Activated CD8-positive, alpha-beta T cell treated with anti-CD3 and anti-CD28 coated beads for 36 hours (primary cell): ENCODE measurements at regions not wholly inside any gene's neighbourhood (a gene's known extent, or its start where the extent isn't known, plus 50 kb on each side); places are given as distances from the start of the nearest gene placed in this dataset.

Experiments
- ATAC-seq: fragments of 200-7000 bp; cut with Tn5 transposase; one replicate; pipeline ENCODE4 v1.10.0; 2021; ENCODE audit warnings: mild to moderate bottlenecking, moderate library complexity
- CTCF ChIA-PET: fragments of 350-600 bp; sonication (Branson Sonifier 250); formaldehyde crosslinking; loops from one replicate; lab custom pipeline; 2021; ENCODE audit warnings: antibody characterized with exemption; lab: Charles Lee
- POLR2A ChIA-PET: fragments of 350-600 bp; sonication (Branson Sonifier 250); formaldehyde crosslinking; loops from one replicate; lab custom pipeline; 2021; ENCODE audit warnings: antibody characterized with exemption; lab: Charles Lee
- DNase-seq: peaks from one replicate; pipeline ENCODE4 v3.0.0-alpha.2; 2020
- H3K27ac Mint-ChIP-seq: one replicate; pipeline ENCODE4 v1.8.0; 2021; ENCODE audit warnings: mild to moderate bottlenecking, mixed read lengths
- H3K27me3 Mint-ChIP-seq: one replicate; pipeline ENCODE4 v1.8.0; 2021; ENCODE audit warnings: mixed read lengths
- H3K36me3 Mint-ChIP-seq: one replicate; pipeline ENCODE4 v1.8.0; 2021; ENCODE audit warnings: low read depth, mixed read lengths
- H3K4me1 Mint-ChIP-seq: one replicate; pipeline ENCODE4 v1.8.0; 2021; ENCODE audit warnings: low read depth, mixed read lengths
- H3K4me3 Mint-ChIP-seq: one replicate; pipeline ENCODE4 v1.8.0; 2021; ENCODE audit warnings: mild to moderate bottlenecking, moderate library complexity, mixed read lengths
- H3K9me3 Mint-ChIP-seq: one replicate; pipeline ENCODE4 v1.8.0; 2021; ENCODE audit warnings: mixed read lengths
- intact Hi-C: fragments of 100-400 bp; cut with micrococcal nuclease; formaldehyde crosslinking; loops from one replicate; pipeline ENCODE4 v1.10.0; 2022
- TF ChIP-seq, protein P1 (sequence below): fragments of 200-600 bp; IDR thresholded peaks from one replicate; pipeline ENCODE4 v1.8.0; 2022; ENCODE audit warnings: antibody characterized with exemption, mild to moderate bottlenecking

DNA sequence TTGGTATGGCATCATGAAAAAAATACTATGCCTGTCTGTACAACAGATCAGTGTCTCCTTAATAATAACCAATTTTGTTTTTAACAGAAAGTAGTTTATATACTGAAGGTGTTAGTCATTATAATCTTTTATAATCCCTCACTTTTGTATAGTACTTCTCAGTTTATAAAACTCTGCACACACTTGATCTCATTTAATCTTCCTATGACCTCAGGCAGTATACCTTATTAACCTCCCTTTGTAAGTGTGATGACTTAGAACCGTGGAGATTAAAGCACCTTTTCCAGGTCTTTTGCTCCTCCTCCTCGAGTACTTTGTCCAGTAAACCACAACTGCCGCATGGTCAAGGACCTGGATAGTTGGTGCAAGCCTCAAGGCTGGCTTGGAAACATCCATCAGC, 945.5 kb downstream of the EPHA4 start:
- H3K9me3 Mint-ChIP-seq, result no peaks in the 10 kb centered on the region
- no peak for DNase-seq
- POLR2A ChIA-PET, result no interaction called here
- H3K36me3 Mint-ChIP-seq, result no peaks in the 10 kb centered on the region
- no peaks in the 10 kb centered on the region for H3K4me1 Mint-ChIP-seq
- H3K27ac Mint-ChIP-seq, result no peak overlapping the region
- no peaks in the 10 kb centered on the region for H3K27me3 Mint-ChIP-seq
- ATAC-seq, result no peak
- TF ChIP-seq, protein P1, sequence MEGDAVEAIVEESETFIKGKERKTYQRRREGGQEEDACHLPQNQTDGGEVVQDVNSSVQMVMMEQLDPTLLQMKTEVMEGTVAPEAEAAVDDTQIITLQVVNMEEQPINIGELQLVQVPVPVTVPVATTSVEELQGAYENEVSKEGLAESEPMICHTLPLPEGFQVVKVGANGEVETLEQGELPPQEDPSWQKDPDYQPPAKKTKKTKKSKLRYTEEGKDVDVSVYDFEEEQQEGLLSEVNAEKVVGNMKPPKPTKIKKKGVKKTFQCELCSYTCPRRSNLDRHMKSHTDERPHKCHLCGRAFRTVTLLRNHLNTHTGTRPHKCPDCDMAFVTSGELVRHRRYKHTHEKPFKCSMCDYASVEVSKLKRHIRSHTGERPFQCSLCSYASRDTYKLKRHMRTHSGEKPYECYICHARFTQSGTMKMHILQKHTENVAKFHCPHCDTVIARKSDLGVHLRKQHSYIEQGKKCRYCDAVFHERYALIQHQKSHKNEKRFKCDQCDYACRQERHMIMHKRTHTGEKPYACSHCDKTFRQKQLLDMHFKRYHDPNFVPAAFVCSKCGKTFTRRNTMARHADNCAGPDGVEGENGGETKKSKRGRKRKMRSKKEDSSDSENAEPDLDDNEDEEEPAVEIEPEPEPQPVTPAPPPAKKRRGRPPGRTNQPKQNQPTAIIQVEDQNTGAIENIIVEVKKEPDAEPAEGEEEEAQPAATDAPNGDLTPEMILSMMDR, result no peak
- CTCF ChIA-PET, result no interaction called here
- H3K4me3 Mint-ChIP-seq, result no peak overlapping the region
- intact Hi-C loops, result no loop called here

DNA sequence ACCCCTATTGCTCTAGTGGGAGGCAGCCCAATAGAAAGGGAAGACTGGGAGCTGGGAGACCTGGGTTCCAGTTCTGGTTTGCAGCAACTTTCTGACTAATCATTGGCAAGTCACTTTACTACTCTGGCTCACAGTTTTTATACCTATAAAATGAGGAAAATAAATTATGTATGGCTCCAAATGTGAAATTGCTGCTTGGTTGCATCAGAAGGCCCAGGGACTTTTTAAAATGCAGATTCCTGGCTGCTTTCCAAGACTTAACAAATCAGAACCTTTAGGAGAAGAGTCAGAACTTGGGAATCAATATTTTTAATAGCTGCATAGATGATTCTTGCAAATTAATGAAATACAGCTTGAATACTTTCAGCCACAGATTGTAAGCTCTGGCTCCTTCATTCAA, 943.9 kb downstream of the EPHA4 start:
- no peaks in the 10 kb centered on the region for H3K4me1 Mint-ChIP-seq
- ChIA-PET CTCF (no interaction called here), POLR2A (no interaction called here)
- no peak for ATAC-seq
- no peaks in the 10 kb centered on the region for H3K9me3 Mint-ChIP-seq
- intact Hi-C loops, result no loop called here
- no peak overlapping the region for H3K4me3 Mint-ChIP-seq
- H3K36me3 Mint-ChIP-seq, result no peaks in the 10 kb centered on the region
- DNase-seq, result no peak
- TF ChIP-seq, protein P1, result no peak
- no peaks in the 10 kb centered on the region for H3K27me3 Mint-ChIP-seq
- H3K27ac Mint-ChIP-seq, result no peak overlapping the region

DNA sequence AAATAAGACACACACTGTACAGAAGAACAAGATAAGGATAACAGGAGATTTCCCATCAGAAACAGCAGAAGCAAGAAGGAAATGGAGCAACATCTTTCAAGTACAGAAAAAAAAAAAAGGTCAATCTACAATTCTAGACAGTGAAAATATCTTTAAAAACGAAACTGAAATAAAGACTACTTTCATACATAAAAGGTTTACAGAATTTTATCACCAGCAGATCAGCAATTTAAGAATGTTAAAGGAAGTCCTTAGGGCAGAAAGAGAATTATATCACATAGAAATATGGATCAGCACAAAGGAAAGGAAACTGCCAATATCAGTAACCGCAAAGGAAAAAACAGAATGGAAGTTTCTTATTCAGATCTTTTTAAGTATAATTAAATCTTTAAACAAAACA, 931.0 kb downstream of the EPHA4 start:
- Mint-ChIP-seq H3K36me3 (no peaks in the 10 kb centered on the region), H3K27me3 (peaks cover 2% of the 10 kb centered on the region), H3K9me3 (no peaks in the 10 kb centered on the region), H3K4me1 (no peaks in the 10 kb centered on the region), H3K4me3 (no peak overlapping the region), H3K27ac (no peak overlapping the region)
- intact Hi-C loops, result no loop called here
- CTCF ChIA-PET, result no interaction called here
- TF ChIP-seq, protein P1, result no peak
- ATAC-seq, result no peak
- no peak for DNase-seq
- POLR2A ChIA-PET, result no interaction called here

DNA sequence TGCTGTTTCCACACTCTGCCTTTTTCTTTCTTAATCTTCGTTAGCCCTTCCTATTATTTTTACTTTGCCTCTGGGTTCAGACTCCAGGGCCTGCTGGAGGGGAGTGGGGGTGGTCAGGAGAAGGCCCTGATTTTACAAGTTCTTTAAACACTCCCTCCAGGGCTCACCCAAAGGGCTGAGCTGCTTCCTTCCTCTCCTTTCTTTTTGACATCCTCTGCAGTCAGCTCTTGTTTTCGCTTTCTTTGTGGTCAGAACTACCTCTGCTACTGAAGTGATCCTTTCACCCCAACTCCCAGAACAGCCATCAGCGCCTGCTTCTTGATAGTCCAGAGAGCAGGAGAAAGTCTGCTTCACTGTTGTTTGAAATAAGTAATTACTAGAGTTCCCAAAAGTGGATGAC, 925.7 kb downstream of the EPHA4 start:
- POLR2A ChIA-PET, result no interaction called here

DNA sequence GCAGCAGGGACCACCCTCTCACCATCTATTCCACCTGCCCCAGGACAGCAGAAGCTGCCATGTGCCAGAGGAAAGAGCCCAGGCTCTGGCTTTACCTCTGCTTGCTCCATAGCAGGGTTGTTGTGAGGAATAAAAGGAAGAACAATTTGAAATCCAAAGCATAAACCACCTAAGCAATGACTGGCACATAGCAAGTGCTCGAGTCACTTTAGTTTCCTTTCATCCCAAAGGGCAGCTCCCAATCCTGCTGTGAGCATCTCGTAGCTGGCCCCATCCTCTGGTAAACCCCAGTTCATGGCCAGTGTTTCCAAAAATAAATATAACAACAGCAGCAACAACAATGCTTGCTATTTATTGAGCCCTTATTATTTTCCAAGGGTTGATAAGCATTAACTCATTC, 923.5 kb downstream of the EPHA4 start:
- ChIA-PET CTCF (no interaction called here), POLR2A (no interaction called here)
- Mint-ChIP-seq H3K4me1 (no peaks in the 10 kb centered on the region), H3K4me3 (no peak overlapping the region), H3K27me3 (peaks cover 2% of the 10 kb centered on the region), H3K9me3 (no peaks in the 10 kb centered on the region), H3K27ac (no peak overlapping the region), H3K36me3 (no peaks in the 10 kb centered on the region)
- TF ChIP-seq, protein P1, result no peak
- DNase-seq, result no peak
- no peak for ATAC-seq
- intact Hi-C loops, result no loop called here

More for the DNA sequence above, 925.7 kb downstream of the EPHA4 start:
- CTCF ChIA-PET, result no interaction called here
- H3K4me3 Mint-ChIP-seq, result no peak overlapping the region
- DNase-seq (no peak), ATAC-seq (no peak)
- H3K27ac Mint-ChIP-seq, result no peak overlapping the region
- H3K27me3 Mint-ChIP-seq, result peaks cover 2% of the 10 kb centered on the region
- H3K36me3 Mint-ChIP-seq, result no peaks in the 10 kb centered on the region
- H3K9me3 Mint-ChIP-seq, result no peaks in the 10 kb centered on the region
- H3K4me1 Mint-ChIP-seq, result no peaks in the 10 kb centered on the region
- TF ChIP-seq, protein P1, result no peak
- intact Hi-C loops, result no loop called here
